ENCODE measurements at regions not wholly inside any gene's neighbourhood (a gene's known extent, or its start where the extent isn't known, plus 50 kb on each side); places are given as distances from the start of the nearest gene placed in this dataset.

DNA sequence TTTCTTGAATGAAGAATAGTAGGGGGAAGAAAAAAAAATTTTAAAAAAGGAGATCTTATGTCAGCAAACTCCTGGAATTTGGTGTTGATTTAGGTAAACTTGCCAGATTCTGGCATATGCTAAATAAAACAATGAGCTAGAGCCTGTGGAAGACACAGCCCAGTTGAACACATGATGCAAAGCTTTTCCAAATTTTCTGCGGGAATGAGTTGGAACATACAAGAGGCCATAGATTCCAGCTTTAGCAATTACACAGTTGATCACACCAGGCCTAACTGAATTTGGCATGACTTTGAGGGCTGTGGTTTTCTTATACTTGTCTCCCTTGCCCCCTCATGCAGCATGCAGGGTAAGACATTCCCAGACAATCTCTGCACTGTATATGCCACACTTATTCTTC, 297.0 kb downstream of the SH3GL2 start:
- in situ Hi-C loops (cut with MboI), result no loop called here
- H3K79me2 ChIP-seq (ENCODE audit: control insufficient read depth, insufficient read depth, low read length), result no peaks in the 10 kb centered on the region
- no peak for DNase-seq (ENCODE audit: extremely low read depth in 1 of 4, low spot score in 3 of 4)
- H3K27ac ChIP-seq (ENCODE audit: extremely low read depth, low read depth, low read length), result no peak overlapping the region
- no TSS peak for BruUV-seq (replicated peaks)
- FAIRE-seq, result no peak
- H3K36me3 ChIP-seq (ENCODE audit: control insufficient read depth, insufficient read depth, low read length), result no peaks in the 10 kb centered on the region
- intact Hi-C loops (cut with micrococcal nuclease), result no loop called here
- WGBS (ENCODE audit: insufficient coverage, low coverage, missing lambda C conversion rate), result 0% methylated on average over 1 of the region's 1 CpG
- no peak overlapping the region for H3K4me2 ChIP-seq (ENCODE audit: insufficient read depth, low read length)
- no peaks in the 10 kb centered on the region for H3K9me3 ChIP-seq (replicated peaks; ENCODE audit: control insufficient read depth, insufficient read depth, low read depth, low read length)
- H3K4me1 ChIP-seq (replicated peaks in 1 of 2; ENCODE audit: control insufficient read depth in 2 of 2, insufficient read depth in 2 of 2, low read length in 2 of 2), result no peaks in the 10 kb centered on the region
- H3K9ac ChIP-seq (ENCODE audit: insufficient read depth in 1 of 2, low read depth in 2 of 2, low read length in 2 of 2), result no peak overlapping the region
- no peak overlapping the region for H2AFZ ChIP-seq (ENCODE audit: low read depth, low read length)
- TF ChIP-seq POLR2B (IDR thresholded peaks at IDR 0.05; ENCODE audit: low read depth, partially characterized antibody) (no peak), CHCHD3 (CRISPR knock-in tag; IDR thresholded peaks at IDR 0.05) (no peak), RBM25 (IDR thresholded peaks at IDR 0.05; ENCODE audit: low read depth, low read length, severe bottlenecking) (no peak), HDGF (IDR thresholded peaks at IDR 0.05) (no peak), PBX2 (CRISPR knock-in tag; IDR thresholded peaks at IDR 0.05; ENCODE audit: low read depth) (no peak), PBX2 (tag; conservative IDR thresholded peaks at IDR 0.05; ENCODE audit: low read depth) (no peak), ZNF75A (CRISPR knock-in tag; IDR thresholded peaks at IDR 0.05) (no peak), ZNF77 (CRISPR knock-in tag; IDR thresholded peaks at IDR 0.05) (no peak), ATF7 (IDR thresholded peaks at IDR 0.05) (no peak), ZBTB26 (CRISPR knock-in tag; IDR thresholded peaks at IDR 0.05) (no peak)
- no peaks in the 10 kb centered on the region for H4K20me1 ChIP-seq (replicated peaks; ENCODE audit: control insufficient read depth, insufficient read depth, low read length)
- H3K9me1 ChIP-seq (ENCODE audit: control insufficient read depth, insufficient read depth, low read length), result no peaks in the 10 kb centered on the region
- CTCF ChIA-PET (ENCODE audit: low intra/inter-chr PET ratio), result no interaction called here
- no peak overlapping the region for H3K4me3 ChIP-seq
- POLR2A ChIA-PET, result no interaction called here
- H3K27me3 ChIP-seq (ENCODE audit: control insufficient read depth in 2 of 2, insufficient read depth in 2 of 2, low read length in 2 of 2), result no peaks in the 10 kb centered on the region
- ATAC-seq, result no peak

All from K562 (cell line).